ENCODE measurements at regions not wholly inside any gene's neighbourhood (a gene's known extent, or its start where the extent isn't known, plus 50 kb on each side); places are given as distances from the start of the nearest gene placed in this dataset.

- TF ChIP-seq CTCF (conservative IDR thresholded peaks at IDR 0.05 in 1 of 2, IDR thresholded peaks at IDR 0.05 in 1 of 2; ENCODE audit: extremely low read depth in 1 of 2, insufficient read depth in 1 of 2, low read depth in 1 of 2, low read length in 2 of 2) (no peak), EZH2 (IDR thresholded peaks at IDR 0.05; ENCODE audit: borderline replicate concordance, low read length) (no peak)
Measured at GRCh38 chr2:183291436-183291835, 167.2 kb downstream of the NUP35 start.

All from mammary epithelial cell (primary cell).